Natural killer cell (primary cell): ENCODE measurements at regions not wholly inside any gene's neighbourhood (a gene's known extent, or its start where the extent isn't known, plus 50 kb on each side); places are given as distances from the start of the nearest gene placed in this dataset.
"Not testable (repeated sequence)": the region's sequence is repeated elsewhere in the genome, so short reads cannot be mapped to it uniquely, and the experiment has no call there.

Experiments used
- ATAC-seq, 3 donors: fragments of 150-1000 bp in 2 of 3; fragments of 200-7000 bp in 1 of 3; cut with Tn5 transposase; 1 replicate in 1 of 3; 2 replicates in 2 of 3; pipeline ENCODE4 v1.10.0; 2021; ENCODE audit warnings: mild to moderate bottlenecking in 2 of 3, moderate library complexity in 2 of 3
- DNase-seq, 2 donors: peaks; one replicate each; pipeline versions ENCODE4 v3.0.0 to v3.0.0-alpha.2; 2013 to 2021; ENCODE audit warnings: mixed read lengths in 1 of 2
- H3K27ac ChIP-seq: one replicate; pipeline ENCODE4 v1.5.1; 2013; ENCODE audit warnings: mild to moderate bottlenecking, low read length
- H3K27me3 ChIP-seq: one replicate; pipeline ENCODE4 v1.6.1; 2013; ENCODE audit warnings: low read length; ENCODE audit not compliant: control insufficient read depth, insufficient read depth
- H3K36me3 ChIP-seq: one replicate; pipeline ENCODE4 v1.6.1; 2013; ENCODE audit warnings: low read length; ENCODE audit not compliant: control insufficient read depth, insufficient read depth
- H3K4me1 ChIP-seq: one replicate; pipeline ENCODE4 v1.6.1; 2013; ENCODE audit warnings: low read length; ENCODE audit not compliant: control insufficient read depth, insufficient read depth
- H3K4me3 ChIP-seq: one replicate; pipeline ENCODE4 v1.5.1; 2013; ENCODE audit warnings: low read length
- H3K9me3 ChIP-seq: one replicate; pipeline ENCODE4 v1.6.1; 2013; ENCODE audit warnings: low read length; ENCODE audit not compliant: control insufficient read depth, insufficient read depth
- H3K27ac Mint-ChIP-seq, 2 donors: one replicate each; pipeline ENCODE4 v1.8.0; 2022; ENCODE audit warnings: mild to moderate bottlenecking in 2 of 2, mixed read lengths in 2 of 2, moderate library complexity in 1 of 2
- H3K27me3 Mint-ChIP-seq, 2 donors: one replicate each; pipeline ENCODE4 v1.8.0; 2022; ENCODE audit warnings: low read depth in 2 of 2, mixed read lengths in 2 of 2
- H3K36me3 Mint-ChIP-seq: one replicate; pipeline ENCODE4 v1.8.0; 2022; ENCODE audit warnings: mixed read lengths
- H3K4me1 Mint-ChIP-seq, 2 donors: one replicate each; pipeline ENCODE4 v1.8.0; 2022; ENCODE audit warnings: mixed read lengths in 2 of 2
- H3K4me3 Mint-ChIP-seq: one replicate; pipeline ENCODE4 v1.8.0; 2022; ENCODE audit warnings: mild to moderate bottlenecking, moderate library complexity, mixed read lengths
- H3K9me3 Mint-ChIP-seq, 2 donors: one replicate each; pipeline ENCODE4 v1.8.0; 2022; ENCODE audit warnings: mixed read lengths in 2 of 2
- WGBS: methylation state at CpG from one replicate; pipeline ENCODE4 v1.1.7; 2013; ENCODE audit warnings: missing lambda C conversion rate; ENCODE audit not compliant: insufficient coverage; 5-methylcytosine and 5-hydroxymethylcytosine counted together
- intact Hi-C: fragments of 100-400 bp; cut with micrococcal nuclease; formaldehyde crosslinking; loops from one replicate; pipeline ENCODE4 v1.14.2; 2022
- TF ChIP-seq, protein P1 (sequence below): fragments of 200-600 bp; IDR thresholded peaks from one replicate; pipeline ENCODE4 v1.8.0; 2022; ENCODE audit warnings: antibody characterized with exemption

DNA sequence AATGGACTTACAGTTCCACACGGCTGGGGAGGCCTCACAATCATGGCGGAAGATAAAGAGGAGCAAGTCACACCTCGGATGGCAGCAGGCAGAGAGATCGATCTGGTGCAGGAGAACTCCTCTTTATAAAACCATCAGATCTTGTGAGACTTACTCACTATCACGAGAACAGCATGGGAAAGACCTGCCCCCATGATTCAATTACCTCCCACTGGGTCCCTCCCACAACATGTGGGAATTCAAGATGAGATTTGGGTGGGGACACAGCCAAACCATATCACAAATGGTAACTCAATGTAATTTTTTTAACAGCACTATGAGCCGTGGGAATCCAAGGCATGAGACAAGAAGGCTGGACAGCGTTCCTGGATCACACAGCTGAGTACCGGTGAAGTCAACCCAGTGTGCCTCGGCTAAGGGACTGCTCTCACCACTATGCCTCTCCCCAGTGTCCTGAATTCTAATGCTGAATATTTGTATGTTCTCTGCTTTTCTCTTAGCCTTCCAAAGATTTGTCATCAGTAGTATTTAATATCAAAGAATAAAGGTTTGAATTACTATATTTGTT, 84.3 kb downstream of the IRS2 start:
- H3K4me3 Mint-ChIP-seq, DNase-seq, H3K4me3 ChIP-seq, H3K27ac ChIP-seq, H3K36me3 ChIP-seq, H3K9me3 Mint-ChIP-seq, ATAC-seq, H3K27ac Mint-ChIP-seq, H3K9me3 ChIP-seq, intact Hi-C loops: not testable (repeated sequence)
- Mint-ChIP-seq H3K36me3 (peaks cover 11% of the 10 kb centered on the region), H3K4me1 (peaks cover 20 to 24% of the 10 kb centered on the region in 2 donors), H3K27me3 (peaks cover 59 to 69% of the 10 kb centered on the region in 2 donors)
- peaks cover 21% of the 10 kb centered on the region for H3K4me1 ChIP-seq
- WGBS = 94% methylated on average over 8 of the region's 9 CpGs
- H3K27me3 ChIP-seq = peaks cover 35% of the 10 kb centered on the region

DNA sequence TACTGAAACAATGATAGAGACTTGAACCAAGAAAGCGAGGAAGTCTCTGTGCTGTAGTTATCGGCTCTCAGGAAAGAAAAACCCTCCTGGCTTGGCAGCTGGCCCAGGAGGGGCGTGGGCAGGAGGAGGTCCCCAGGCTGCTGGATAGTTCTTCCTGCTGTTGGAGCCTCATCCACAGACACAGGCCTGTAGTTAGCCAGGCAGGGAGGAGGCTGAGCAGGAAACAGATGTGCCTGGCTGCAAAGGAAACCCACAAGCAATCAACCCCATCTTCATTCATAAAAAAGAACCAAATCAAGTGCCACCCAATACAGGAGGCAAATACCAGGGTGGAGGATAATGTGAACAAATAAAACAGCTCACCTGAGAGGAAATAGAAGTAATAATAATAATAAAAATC, 86.2 kb downstream of the IRS2 start:
- H3K27me3 Mint-ChIP-seq = peaks cover 60 to 75% of the 10 kb centered on the region in 2 donors
- no peak overlapping the region for H3K4me3 Mint-ChIP-seq
- Histone ChIP-seq H3K4me1 (peaks cover 5% of the 10 kb centered on the region), H3K36me3 (no peaks in the 10 kb centered on the region), H3K27me3 (peaks cover 18% of the 10 kb centered on the region), H3K9me3 (no peaks in the 10 kb centered on the region), H3K4me3 (no peak overlapping the region), H3K27ac (no peak overlapping the region)
- no peak overlapping the region for H3K27ac Mint-ChIP-seq
- TF ChIP-seq, protein P1, sequence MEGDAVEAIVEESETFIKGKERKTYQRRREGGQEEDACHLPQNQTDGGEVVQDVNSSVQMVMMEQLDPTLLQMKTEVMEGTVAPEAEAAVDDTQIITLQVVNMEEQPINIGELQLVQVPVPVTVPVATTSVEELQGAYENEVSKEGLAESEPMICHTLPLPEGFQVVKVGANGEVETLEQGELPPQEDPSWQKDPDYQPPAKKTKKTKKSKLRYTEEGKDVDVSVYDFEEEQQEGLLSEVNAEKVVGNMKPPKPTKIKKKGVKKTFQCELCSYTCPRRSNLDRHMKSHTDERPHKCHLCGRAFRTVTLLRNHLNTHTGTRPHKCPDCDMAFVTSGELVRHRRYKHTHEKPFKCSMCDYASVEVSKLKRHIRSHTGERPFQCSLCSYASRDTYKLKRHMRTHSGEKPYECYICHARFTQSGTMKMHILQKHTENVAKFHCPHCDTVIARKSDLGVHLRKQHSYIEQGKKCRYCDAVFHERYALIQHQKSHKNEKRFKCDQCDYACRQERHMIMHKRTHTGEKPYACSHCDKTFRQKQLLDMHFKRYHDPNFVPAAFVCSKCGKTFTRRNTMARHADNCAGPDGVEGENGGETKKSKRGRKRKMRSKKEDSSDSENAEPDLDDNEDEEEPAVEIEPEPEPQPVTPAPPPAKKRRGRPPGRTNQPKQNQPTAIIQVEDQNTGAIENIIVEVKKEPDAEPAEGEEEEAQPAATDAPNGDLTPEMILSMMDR = no peak
- 32% methylated on average over 3 of the region's 3 CpGs for WGBS
- H3K9me3 Mint-ChIP-seq = no peaks in the 10 kb centered on the region
- DNase-seq (no peak), ATAC-seq (no peak)
- intact Hi-C loops = no loop called here
- H3K4me1 Mint-ChIP-seq = peaks cover 9 to 10% of the 10 kb centered on the region in 2 donors
- peaks cover 11% of the 10 kb centered on the region for H3K36me3 Mint-ChIP-seq

DNA sequence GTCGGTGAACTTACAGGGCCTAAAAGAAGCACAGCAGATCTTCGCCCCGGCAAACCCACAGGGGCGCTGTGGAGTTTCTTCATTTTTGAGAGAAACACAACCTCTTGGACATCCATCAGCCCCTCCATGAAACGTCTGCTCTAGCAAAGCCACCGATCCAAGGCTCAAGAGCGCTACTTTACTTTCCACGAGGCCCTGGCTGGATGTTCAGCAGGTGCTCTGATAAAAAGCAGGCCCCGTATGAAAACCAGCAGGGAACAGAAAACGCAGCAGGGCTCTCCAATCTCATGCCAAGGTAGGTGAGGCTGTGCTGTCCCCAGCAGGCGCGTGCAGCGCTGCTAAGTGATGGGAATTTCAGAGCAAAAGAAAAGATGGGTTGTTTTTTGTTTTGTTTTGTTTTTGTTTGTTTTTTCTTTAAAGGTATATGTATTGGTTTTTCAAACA, 86.7 kb downstream of the IRS2 start:
- H3K27ac ChIP-seq = no peak overlapping the region
- H3K36me3 ChIP-seq = no peaks in the 10 kb centered on the region

DNA sequence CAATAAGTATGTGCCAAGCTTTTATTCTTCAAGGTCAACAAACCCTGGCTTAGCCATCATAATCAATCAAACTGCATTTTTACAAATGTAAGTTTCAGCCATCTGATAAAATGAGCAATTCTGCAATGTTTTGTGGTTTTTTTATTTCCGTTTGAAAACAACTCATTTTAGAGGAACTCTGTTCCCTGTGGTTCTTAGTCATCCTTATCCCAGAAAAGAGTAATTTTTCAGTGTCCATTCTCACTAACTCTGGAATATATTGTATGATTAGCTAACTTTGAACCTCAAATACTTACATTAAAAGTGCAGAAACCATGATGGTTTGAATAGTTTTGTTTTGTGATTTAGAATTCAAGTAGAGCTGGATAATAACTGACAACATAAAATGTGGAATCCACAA, 87.6 kb downstream of the IRS2 start:
- Histone ChIP-seq H3K27me3 (peaks cover 6% of the 10 kb centered on the region), H3K4me1 (no peaks in the 10 kb centered on the region), H3K27ac (no peak overlapping the region), H3K9me3 (no peaks in the 10 kb centered on the region), H3K4me3 (no peak overlapping the region), H3K36me3 (no peaks in the 10 kb centered on the region)
- no peak for DNase-seq
- no peaks in the 10 kb centered on the region for H3K9me3 Mint-ChIP-seq
- H3K27ac Mint-ChIP-seq = no peak overlapping the region
- H3K27me3 Mint-ChIP-seq = peaks cover 46 to 66% of the 10 kb centered on the region in 2 donors
- TF ChIP-seq, protein P1 = no peak
- intact Hi-C loops = no loop called here
- WGBS = 33% methylated on average over 1 of the region's 1 CpG
- H3K4me1 Mint-ChIP-seq = no peaks in the 10 kb centered on the region
- no peak for ATAC-seq
- H3K36me3 Mint-ChIP-seq = no peaks in the 10 kb centered on the region
- H3K4me3 Mint-ChIP-seq = no peak overlapping the region

More for the DNA sequence above, 86.7 kb downstream of the IRS2 start:
- no peak for DNase-seq
- H3K4me3 ChIP-seq = no peak overlapping the region
- peaks cover 13% of the 10 kb centered on the region for H3K27me3 ChIP-seq
- H3K4me1 ChIP-seq = peaks cover under 1% of the 10 kb centered on the region
- peaks cover 55 to 74% of the 10 kb centered on the region in 2 donors for H3K27me3 Mint-ChIP-seq
- peaks cover 8% of the 10 kb centered on the region for H3K36me3 Mint-ChIP-seq
- TF ChIP-seq, protein P1 = no peak
- H3K9me3 ChIP-seq = no peaks in the 10 kb centered on the region
- 80% methylated on average over 13 of the region's 13 CpGs for WGBS
- intact Hi-C loops = no loop called here
- no peaks in the 10 kb centered on the region for H3K9me3 Mint-ChIP-seq
- ATAC-seq = no peak
- H3K27ac Mint-ChIP-seq = no peak overlapping the region
- H3K4me3 Mint-ChIP-seq = no peak overlapping the region
- peaks cover 4 to 5% of the 10 kb centered on the region in 2 donors for H3K4me1 Mint-ChIP-seq
